ENCODE measurements at regions not wholly inside any gene's neighbourhood (a gene's known extent, or its start where the extent isn't known, plus 50 kb on each side); places are given as distances from the start of the nearest gene placed in this dataset.
"Not testable (repeated sequence)": the region's sequence is repeated elsewhere in the genome, so short reads cannot be mapped to it uniquely, and the experiment has no call there.

GRCh38 chr13:87191485-87191884 lies 479.7 kb upstream of the SLITRK5 start:
- TF ChIP-seq POLR2AphosphoS5, CTCF (IDR thresholded peaks at IDR 0.05): not testable (repeated sequence)

All from transverse colon (tissue), 4 donors.